A549 (cell line): ENCODE measurements at regions not wholly inside any gene's neighbourhood (a gene's known extent, or its start where the extent isn't known, plus 50 kb on each side); places are given as distances from the start of the nearest gene placed in this dataset.

ENCODE experiments used
- ATAC-seq, 2 experiments: fragments of 200-7000 bp in 1 of 2; fragments of >200 bp in 1 of 2; cut with Nextera tagmentation in 1 of 2; cut with Tn5 transposase in 1 of 2; 3 replicates each; pipeline versions ENCODE4 v1.8.0 to v1.9.1; 2018 to 2020; ENCODE audit warnings: mild to moderate bottlenecking in 1 of 2, moderate library complexity in 1 of 2
- CTCF ChIA-PET: fragments of 300-600 bp; sonication (Branson Sonifier 250); formaldehyde crosslinking; extraction: SDS; loops from one replicate; lab custom pipeline; 2021; ENCODE audit warnings: antibody characterized with exemption, inconsistent platforms; lab: Yijun Ruan, JAX
- POLR2A ChIA-PET: fragments of 350-600 bp; formaldehyde crosslinking; extraction: SDS; loops from one replicate; lab custom pipeline; 2021; ENCODE audit warnings: antibody characterized with exemption, inconsistent platforms; lab: Yijun Ruan, JAX
- DNase-seq, 2 experiments: peaks; one replicate each; pipeline versions ENCODE4 v3.0.0 to v3.0.0-alpha.2; 2011 to 2016; ENCODE audit warnings: low read depth in 1 of 2, low spot score in 1 of 2
- FAIRE-seq: peaks from 2 replicates; lab custom pipeline; 2011; peaks lifted over from hg19 to GRCh38; lab: Jason Lieb, UNC
- H3K27ac ChIP-seq, 2 experiments: fragments of >200 bp; sonication (Bioruptor Twin); formaldehyde crosslinking; 3 replicates each; pipeline ENCODE4 v1.5.1; 2016 to 2017
- H3K4me1 ChIP-seq: fragments of >200 bp; sonication (Bioruptor Twin); formaldehyde crosslinking; 3 replicates; pipeline ENCODE4 v1.6.1; 2016
- H3K4me2 ChIP-seq: fragments of >200 bp; sonication (Bioruptor Twin); formaldehyde crosslinking; 3 replicates; pipeline ENCODE4 v1.6.1; 2016
- H3K4me3 ChIP-seq: fragments of >200 bp; sonication (Bioruptor Twin); formaldehyde crosslinking; 3 replicates; pipeline ENCODE4 v1.5.1; 2016
- H3K9me3 ChIP-seq: fragments of >200 bp; sonication (Bioruptor Twin); formaldehyde crosslinking; 3 replicates; pipeline ENCODE4 v1.6.1; 2016
- BHLHE40 ChIP-seq: IDR thresholded peaks from 2 replicates; pipeline ENCODE4 v1.6.1; 2012; ENCODE audit warnings: low read depth, low read length, inconsistent platforms
- EP300 ChIP-seq, 2 experiments: fragments of >200 bp; sonication (Bioruptor Twin); formaldehyde crosslinking; IDR thresholded peaks; 2 replicates in 1 of 2; 3 replicates in 1 of 2; pipeline ENCODE4 v1.6.1; 2016 to 2017
- NPAS2 ChIP-seq: fragments of 250-450 bp; sonication (Bioruptor Pico); IDR thresholded peaks from 2 replicates; pipeline ENCODE4 v1.8.0; 2022; ENCODE audit warnings: mild to moderate bottlenecking, moderate library complexity, borderline replicate concordance
- NR3C1 ChIP-seq: fragments of >200 bp; sonication (Bioruptor Twin); formaldehyde crosslinking; IDR thresholded peaks from 3 replicates; pipeline ENCODE4 v1.6.1; 2017
- POLR2A ChIP-seq: IDR thresholded peaks from 2 replicates; pipeline ENCODE4 v1.6.1; 2012; ENCODE audit warnings: mild to moderate bottlenecking, low read length
- ZNF302 ChIP-seq: fragments of 250-450 bp; sonication (Bioruptor Pico); IDR thresholded peaks from 2 replicates; pipeline ENCODE4 v1.9.0; 2021; ENCODE audit warnings: inconsistent platforms, mild to moderate bottlenecking, moderate library complexity
- WGBS: methylation state at CpG from one replicate; pipeline ENCODE4 v1.1.6; 2017; ENCODE audit errors: missing lambda C conversion rate; 5-methylcytosine and 5-hydroxymethylcytosine counted together
- TF ChIP-seq, protein P1 (sequence below): fragments of >200 bp; sonication (Bioruptor Twin); formaldehyde crosslinking; IDR thresholded peaks from 3 replicates; pipeline ENCODE4 v1.6.1; 2016
- TF ChIP-seq, protein P2 (sequence below): IDR thresholded peaks from 2 replicates; pipeline ENCODE4 v1.6.1; 2012
- TF ChIP-seq, protein P3 (sequence below): fragments of >200 bp; sonication (Bioruptor Twin); formaldehyde crosslinking; IDR thresholded peaks from 2 replicates; pipeline ENCODE4 v1.6.1; 2016
- TF ChIP-seq, protein P4 (sequence below): fragments of 250-450 bp; sonication (Bioruptor Pico); IDR thresholded peaks from 2 replicates; pipeline ENCODE4 v1.5.0; 2020; ENCODE audit warnings: low read depth, mild to moderate bottlenecking, moderate library complexity
- TF ChIP-seq, protein P5 (sequence below): fragments of 200-600 bp; sonication (generic); IDR thresholded peaks from 2 replicates; pipeline ENCODE4 v1.6.1; 2016; ENCODE audit warnings: antibody characterized with exemption, mild to moderate bottlenecking, moderate library complexity
- TF ChIP-seq, protein P6 (sequence below): fragments of 250-450 bp; sonication (Bioruptor Pico); IDR thresholded peaks from 2 replicates; pipeline ENCODE4 v1.5.0; 2021; ENCODE audit warnings: mild to moderate bottlenecking, moderate library complexity, borderline replicate concordance

DNA sequence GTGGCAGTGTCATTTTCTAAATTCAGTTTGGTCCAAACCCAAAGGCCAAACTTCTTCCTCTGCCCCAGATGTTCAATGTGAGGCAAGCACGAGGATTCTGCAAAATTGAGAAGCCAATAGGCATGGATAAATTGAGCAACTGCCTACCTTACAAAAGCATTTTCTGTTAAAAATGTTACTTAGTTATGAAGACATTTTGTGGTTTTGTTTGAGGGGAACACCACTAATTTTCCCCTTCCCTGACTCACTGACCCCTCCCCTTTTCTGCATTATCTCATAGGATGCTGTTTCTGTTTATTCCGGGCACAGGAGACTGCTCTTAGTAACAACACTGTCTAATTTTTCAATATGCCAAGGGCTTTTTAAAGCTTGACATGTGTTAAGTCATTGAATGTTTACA lies 462.8 kb downstream of the INSC start (continued):
- TF ChIP-seq, protein P1, sequence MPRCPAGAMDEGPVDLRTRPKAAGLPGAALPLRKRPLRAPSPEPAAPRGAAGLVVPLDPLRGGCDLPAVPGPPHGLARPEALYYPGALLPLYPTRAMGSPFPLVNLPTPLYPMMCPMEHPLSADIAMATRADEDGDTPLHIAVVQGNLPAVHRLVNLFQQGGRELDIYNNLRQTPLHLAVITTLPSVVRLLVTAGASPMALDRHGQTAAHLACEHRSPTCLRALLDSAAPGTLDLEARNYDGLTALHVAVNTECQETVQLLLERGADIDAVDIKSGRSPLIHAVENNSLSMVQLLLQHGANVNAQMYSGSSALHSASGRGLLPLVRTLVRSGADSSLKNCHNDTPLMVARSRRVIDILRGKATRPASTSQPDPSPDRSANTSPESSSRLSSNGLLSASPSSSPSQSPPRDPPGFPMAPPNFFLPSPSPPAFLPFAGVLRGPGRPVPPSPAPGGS = no peak

DNA sequence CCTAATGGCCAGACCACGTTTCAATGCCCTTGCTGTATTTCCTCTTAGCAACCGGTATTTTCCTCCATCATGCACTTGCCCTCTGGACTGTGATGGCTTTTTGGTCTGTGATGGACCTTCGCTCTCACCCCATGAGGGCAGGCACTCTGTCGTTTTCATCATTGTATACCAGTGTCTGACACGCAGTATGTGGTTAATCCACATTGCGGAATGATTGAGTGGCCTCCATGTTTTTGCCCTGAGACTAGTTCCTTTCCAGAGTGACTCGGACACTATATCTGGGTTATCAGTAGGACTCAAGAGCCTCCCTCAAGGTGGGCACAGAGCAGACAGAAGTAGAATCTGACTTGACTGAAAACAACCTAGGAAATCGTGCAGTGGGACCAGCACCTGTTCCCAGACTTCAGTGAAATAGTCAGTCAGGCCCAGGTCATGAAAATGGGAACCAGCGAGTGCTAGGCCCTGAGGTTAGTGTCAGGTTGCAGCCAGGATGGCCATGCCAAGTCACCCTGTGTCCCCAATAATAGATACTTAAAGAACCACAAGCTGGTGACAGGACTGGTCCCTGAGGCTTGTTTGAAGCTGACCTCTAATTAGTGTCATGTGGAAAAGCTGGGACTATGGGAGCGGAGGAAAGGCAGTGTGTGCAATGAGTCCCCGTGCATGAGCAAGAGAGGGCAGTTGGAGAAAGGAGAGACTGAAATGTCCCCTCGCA lies 464.7 kb downstream of the INSC start:
- Histone ChIP-seq H3K4me1 (no peaks in the 10 kb centered on the region), H3K4me3 (no peak overlapping the region), H3K27ac (no peak overlapping the region), H3K9me3 (no peaks in the 10 kb centered on the region), H3K4me2 (no peak overlapping the region)
- ChIA-PET POLR2A (no interaction called here), CTCF (interaction anchor here (1.6 kb wide), 1 partner anchor 1034 kb away, joined by 4 read pairs; no protein-coding TSS in a partner anchor)
- no peak for TF ChIP-seq ZNF302 (CRISPR knock-in tag)
- TF ChIP-seq EP300 (IDR thresholded peaks at IDR 0.05) = no peak
- no peak for TF ChIP-seq NPAS2
- TF ChIP-seq, protein P2, sequence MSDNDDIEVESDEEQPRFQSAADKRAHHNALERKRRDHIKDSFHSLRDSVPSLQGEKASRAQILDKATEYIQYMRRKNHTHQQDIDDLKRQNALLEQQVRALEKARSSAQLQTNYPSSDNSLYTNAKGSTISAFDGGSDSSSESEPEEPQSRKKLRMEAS = no peak
- TF ChIP-seq, protein P3, sequence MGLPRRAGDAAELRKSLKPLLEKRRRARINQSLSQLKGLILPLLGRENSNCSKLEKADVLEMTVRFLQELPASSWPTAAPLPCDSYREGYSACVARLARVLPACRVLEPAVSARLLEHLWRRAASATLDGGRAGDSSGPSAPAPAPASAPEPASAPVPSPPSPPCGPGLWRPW = no peak
- FAIRE-seq = no peak
- ATAC-seq = no peak
- 21% methylated on average over 10 of the region's 12 CpGs for WGBS
- no peak for DNase-seq

DNA sequence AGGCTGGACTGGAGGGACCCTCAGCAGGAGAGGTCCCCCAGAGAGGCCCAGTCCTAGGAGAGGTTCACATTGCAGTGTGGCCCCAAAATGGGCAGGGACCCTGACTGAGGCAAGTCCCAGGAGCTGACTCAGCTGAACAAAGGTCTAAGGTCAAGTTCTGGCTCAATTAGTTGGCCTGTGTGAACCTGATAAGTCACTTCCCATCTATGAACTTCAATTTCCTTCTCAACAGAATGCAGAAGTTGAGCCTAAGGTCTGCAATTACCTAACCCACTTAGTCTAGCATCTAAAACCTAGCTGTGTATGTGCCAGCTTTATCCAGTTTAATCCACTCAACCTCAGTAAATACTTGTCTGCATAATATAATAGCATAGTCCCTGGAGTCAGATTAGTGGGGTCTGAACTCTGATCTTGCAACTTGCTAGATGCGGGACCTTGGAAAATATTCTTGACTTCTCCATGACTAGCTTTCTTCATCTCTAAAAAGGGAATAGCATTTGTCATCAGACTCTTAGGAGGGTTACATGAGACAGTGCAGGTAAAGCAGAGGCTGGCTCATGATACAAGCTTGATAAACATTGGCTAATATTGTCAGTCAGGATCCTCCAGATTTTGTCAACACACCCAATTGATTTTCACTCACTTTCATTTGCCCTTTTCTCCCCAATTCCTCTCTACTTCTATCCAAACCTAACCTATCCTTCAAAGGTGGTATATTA lies 465.5 kb downstream of the INSC start:
- CTCF ChIA-PET = interaction anchor here (0.7 to 0.8 kb wide), 2 partner anchors 18 to 253 kb away, joined by 3 to 4 read pairs; no protein-coding TSS in a partner anchor
- no peak for ATAC-seq

More for the DNA sequence above, 465.5 kb downstream of the INSC start:
- DNase-seq = no peak
- Histone ChIP-seq H3K4me1 (no peaks in the 10 kb centered on the region), H3K9me3 (no peaks in the 10 kb centered on the region)
- FAIRE-seq = no peak
- WGBS = 91% methylated on average over 1 of the region's 1 CpG
- TF ChIP-seq BHLHE40 (no peak), NR3C1 (no peak), POLR2A (no peak), ZNF302 (CRISPR knock-in tag) (no peak)
- TF ChIP-seq, protein P4, sequence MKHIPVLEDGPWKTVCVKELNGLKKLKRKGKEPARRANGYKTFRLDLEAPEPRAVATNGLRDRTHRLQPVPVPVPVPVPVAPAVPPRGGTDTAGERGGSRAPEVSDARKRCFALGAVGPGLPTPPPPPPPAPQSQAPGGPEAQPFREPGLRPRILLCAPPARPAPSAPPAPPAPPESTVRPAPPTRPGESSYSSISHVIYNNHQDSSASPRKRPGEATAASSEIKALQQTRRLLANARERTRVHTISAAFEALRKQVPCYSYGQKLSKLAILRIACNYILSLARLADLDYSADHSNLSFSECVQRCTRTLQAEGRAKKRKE = no peak
- TF ChIP-seq, protein P5, sequence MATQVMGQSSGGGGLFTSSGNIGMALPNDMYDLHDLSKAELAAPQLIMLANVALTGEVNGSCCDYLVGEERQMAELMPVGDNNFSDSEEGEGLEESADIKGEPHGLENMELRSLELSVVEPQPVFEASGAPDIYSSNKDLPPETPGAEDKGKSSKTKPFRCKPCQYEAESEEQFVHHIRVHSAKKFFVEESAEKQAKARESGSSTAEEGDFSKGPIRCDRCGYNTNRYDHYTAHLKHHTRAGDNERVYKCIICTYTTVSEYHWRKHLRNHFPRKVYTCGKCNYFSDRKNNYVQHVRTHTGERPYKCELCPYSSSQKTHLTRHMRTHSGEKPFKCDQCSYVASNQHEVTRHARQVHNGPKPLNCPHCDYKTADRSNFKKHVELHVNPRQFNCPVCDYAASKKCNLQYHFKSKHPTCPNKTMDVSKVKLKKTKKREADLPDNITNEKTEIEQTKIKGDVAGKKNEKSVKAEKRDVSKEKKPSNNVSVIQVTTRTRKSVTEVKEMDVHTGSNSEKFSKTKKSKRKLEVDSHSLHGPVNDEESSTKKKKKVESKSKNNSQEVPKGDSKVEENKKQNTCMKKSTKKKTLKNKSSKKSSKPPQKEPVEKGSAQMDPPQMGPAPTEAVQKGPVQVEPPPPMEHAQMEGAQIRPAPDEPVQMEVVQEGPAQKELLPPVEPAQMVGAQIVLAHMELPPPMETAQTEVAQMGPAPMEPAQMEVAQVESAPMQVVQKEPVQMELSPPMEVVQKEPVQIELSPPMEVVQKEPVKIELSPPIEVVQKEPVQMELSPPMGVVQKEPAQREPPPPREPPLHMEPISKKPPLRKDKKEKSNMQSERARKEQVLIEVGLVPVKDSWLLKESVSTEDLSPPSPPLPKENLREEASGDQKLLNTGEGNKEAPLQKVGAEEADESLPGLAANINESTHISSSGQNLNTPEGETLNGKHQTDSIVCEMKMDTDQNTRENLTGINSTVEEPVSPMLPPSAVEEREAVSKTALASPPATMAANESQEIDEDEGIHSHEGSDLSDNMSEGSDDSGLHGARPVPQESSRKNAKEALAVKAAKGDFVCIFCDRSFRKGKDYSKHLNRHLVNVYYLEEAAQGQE = no peak
- TF ChIP-seq, protein P6, sequence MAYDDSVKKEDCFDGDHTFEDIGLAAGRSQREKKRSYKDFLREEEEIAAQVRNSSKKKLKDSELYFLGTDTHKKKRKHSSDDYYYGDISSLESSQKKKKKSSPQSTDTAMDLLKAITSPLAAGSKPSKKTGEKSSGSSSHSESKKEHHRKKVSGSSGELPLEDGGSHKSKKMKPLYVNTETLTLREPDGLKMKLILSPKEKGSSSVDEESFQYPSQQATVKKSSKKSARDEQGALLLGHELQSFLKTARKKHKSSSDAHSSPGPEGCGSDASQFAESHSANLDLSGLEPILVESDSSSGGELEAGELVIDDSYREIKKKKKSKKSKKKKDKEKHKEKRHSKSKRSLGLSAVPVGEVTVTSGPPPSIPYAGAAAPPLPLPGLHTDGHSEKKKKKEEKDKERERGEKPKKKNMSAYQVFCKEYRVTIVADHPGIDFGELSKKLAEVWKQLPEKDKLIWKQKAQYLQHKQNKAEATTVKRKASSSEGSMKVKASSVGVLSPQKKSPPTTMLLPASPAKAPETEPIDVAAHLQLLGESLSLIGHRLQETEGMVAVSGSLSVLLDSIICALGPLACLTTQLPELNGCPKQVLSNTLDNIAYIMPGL = no peak
- TF ChIP-seq, all 56 proteins: peak for 0
- Histone ChIP-seq H3K4me3 (no peak overlapping the region), H3K27ac (no peak overlapping the region), H3K4me2 (no peak overlapping the region)
- POLR2A ChIA-PET = no interaction called here
